ENCODE measurements at regions not wholly inside any gene's neighbourhood (a gene's known extent, or its start where the extent isn't known, plus 50 kb on each side); places are given as distances from the start of the nearest gene placed in this dataset.

- H3K9me3 ChIP-seq (ENCODE audit: low read length) = no peaks in the 10 kb centered on the region
- no peaks in the 10 kb centered on the region for H4K20me1 ChIP-seq (ENCODE audit: insufficient read depth, low read length)
- ChIA-PET POLR2A (no interaction called here), CTCF (ENCODE audit: low intra/inter-chr PET ratio, low total read pairs) (no interaction called here)
- no peak for DNase-seq (ENCODE audit: low spot score)
- FAIRE-seq = no peak
- no peak overlapping the region for H3K4me2 ChIP-seq (ENCODE audit: low read depth, low read length)
- no peaks in the 10 kb centered on the region for H3K36me3 ChIP-seq (replicated peaks in 1 of 2; ENCODE audit: control insufficient read depth in 1 of 2, insufficient read depth in 2 of 2, low read length in 2 of 2)
- no peak for ATAC-seq
- no peak overlapping the region for H3K9ac ChIP-seq (ENCODE audit: insufficient read depth, low read depth, low read length)
- H3K27me3 ChIP-seq (ENCODE audit: control insufficient read depth in 1 of 2, insufficient read depth in 2 of 2, low read length in 2 of 2) = peaks cover 0 to 12% of the 10 kb centered on the region in 2 experiments; a peak in 2 of 5 replicates
- BruUV-seq (replicated peaks) = no TSS peak
- intact Hi-C loops (cut with micrococcal nuclease; ENCODE audit: unreplicated experiment) (no loop called here), in situ Hi-C loops (cut with HindIII; ENCODE audit: extremely low pct_ligation_motif_present, low pct_unique_long_range_greater_than_20kb) (no loop called here)
- WGBS (ENCODE audit: low lambda C conversion rate) = 0% methylated on average over 1 of the region's 2 CpGs
- no peak overlapping the region for H3K27ac ChIP-seq (ENCODE audit: extremely low read length, insufficient read depth, low read length)
- TF ChIP-seq PAX8 (CRISPR knock-in tag; IDR thresholded peaks at IDR 0.05; ENCODE audit: borderline replicate concordance) = no peak
- TF ChIP-seq MXD4 (CRISPR knock-in tag; IDR thresholded peaks at IDR 0.05) = no peak
- no peak for TF ChIP-seq ZBTB14 (CRISPR knock-in tag; IDR thresholded peaks at IDR 0.05)
- TF ChIP-seq ZC3H13 (CRISPR knock-in tag; IDR thresholded peaks at IDR 0.05) = no peak
- no peak for TF ChIP-seq ZNF513 (CRISPR knock-in tag; conservative IDR thresholded peaks at IDR 0.05)
- TF ChIP-seq FLYWCH1 (CRISPR knock-in tag; IDR thresholded peaks at IDR 0.05) = no peak
- no peak for TF ChIP-seq ARID4A (CRISPR knock-in tag; IDR thresholded peaks at IDR 0.05; ENCODE audit: borderline replicate concordance)
- no peak for TF ChIP-seq SRF (IDR thresholded peaks at IDR 0.05; ENCODE audit: low read depth, low read length)
- TF ChIP-seq SRY (CRISPR knock-in tag; IDR thresholded peaks at IDR 0.05) = no peak
- no peak for TF ChIP-seq AHR (CRISPR knock-in tag; IDR thresholded peaks at IDR 0.05)
- no peak for TF ChIP-seq E2F5 (CRISPR knock-in tag; conservative IDR thresholded peaks at IDR 0.05)
- no peak for TF ChIP-seq BHLHE40 (IDR thresholded peaks at IDR 0.05; ENCODE audit: low read length)
- TF ChIP-seq MAFF (IDR thresholded peaks at IDR 0.05; ENCODE audit: low read depth, low read length) = no peak
- TF ChIP-seq SUZ12 (IDR thresholded peaks at IDR 0.05; ENCODE audit: low read depth, low read length) = no peak
- no peak for TF ChIP-seq ZSCAN12 (CRISPR knock-in tag; IDR thresholded peaks at IDR 0.05)
- no peaks in the 10 kb centered on the region for H3K4me1 ChIP-seq (ENCODE audit: insufficient read depth, low read length)
- H3K79me2 ChIP-seq (ENCODE audit: insufficient read depth, low read length) = no peaks in the 10 kb centered on the region
- H3K4me3 ChIP-seq (replicated peaks in 1 of 3; ENCODE audit: insufficient read depth in 1 of 3, low read depth in 2 of 3, low read length in 3 of 3) = no peak overlapping the region
- no peak overlapping the region for H2AFZ ChIP-seq (ENCODE audit: low read length)
Observed at GRCh38 chr11:45361551-45361950, 75.4 kb upstream of the SYT13 start.
